Gastroesophageal sphincter (tissue), 3 donors: ENCODE measurements at regions not wholly inside any gene's neighbourhood (a gene's known extent, or its start where the extent isn't known, plus 50 kb on each side); places are given as distances from the start of the nearest gene placed in this dataset.

Experiments used
- CTCF ChIP-seq, 4 experiments: fragments of 200-600 bp in 2 of 4; fragments of 450-650 bp in 2 of 4; sonication (generic) in 1 of 4; IDR thresholded peaks; one replicate each; pipeline ENCODE4 v1.5.1; 2017 to 2019; ENCODE audit warnings: antibody characterized with exemption in 4 of 4, mild to moderate bottlenecking in 2 of 4, moderate library complexity in 2 of 4
- EP300 ChIP-seq: sonication (generic); formaldehyde crosslinking; IDR thresholded peaks from one replicate; pipeline ENCODE4 v1.6.1; 2017; ENCODE audit warnings: antibody characterized with exemption, mild to moderate bottlenecking
- POLR2A ChIP-seq, 2 donors: fragments of 450-650 bp; IDR thresholded peaks; one replicate each; pipeline ENCODE4 v1.6.1; 2017; ENCODE audit warnings: antibody characterized with exemption in 2 of 2, mild to moderate bottlenecking in 2 of 2, moderate library complexity in 1 of 2
- POLR2AphosphoS5 ChIP-seq: sonication (generic); formaldehyde crosslinking; IDR thresholded peaks from one replicate; pipeline ENCODE4 v1.6.1; 2017; ENCODE audit warnings: antibody characterized with exemption

- TF ChIP-seq CTCF (IDR thresholded peaks at IDR 0.05) (no peak), POLR2A (IDR thresholded peaks at IDR 0.05) (no peak), EP300 (no peak), POLR2AphosphoS5 (no peak)
These were observed 168.6 kb upstream of the IGFBP7 start for GRCh38 chr4:57278780-57279179.
